ENCODE measurements at regions not wholly inside any gene's neighbourhood (a gene's known extent, or its start where the extent isn't known, plus 50 kb on each side); places are given as distances from the start of the nearest gene placed in this dataset.

DNA sequence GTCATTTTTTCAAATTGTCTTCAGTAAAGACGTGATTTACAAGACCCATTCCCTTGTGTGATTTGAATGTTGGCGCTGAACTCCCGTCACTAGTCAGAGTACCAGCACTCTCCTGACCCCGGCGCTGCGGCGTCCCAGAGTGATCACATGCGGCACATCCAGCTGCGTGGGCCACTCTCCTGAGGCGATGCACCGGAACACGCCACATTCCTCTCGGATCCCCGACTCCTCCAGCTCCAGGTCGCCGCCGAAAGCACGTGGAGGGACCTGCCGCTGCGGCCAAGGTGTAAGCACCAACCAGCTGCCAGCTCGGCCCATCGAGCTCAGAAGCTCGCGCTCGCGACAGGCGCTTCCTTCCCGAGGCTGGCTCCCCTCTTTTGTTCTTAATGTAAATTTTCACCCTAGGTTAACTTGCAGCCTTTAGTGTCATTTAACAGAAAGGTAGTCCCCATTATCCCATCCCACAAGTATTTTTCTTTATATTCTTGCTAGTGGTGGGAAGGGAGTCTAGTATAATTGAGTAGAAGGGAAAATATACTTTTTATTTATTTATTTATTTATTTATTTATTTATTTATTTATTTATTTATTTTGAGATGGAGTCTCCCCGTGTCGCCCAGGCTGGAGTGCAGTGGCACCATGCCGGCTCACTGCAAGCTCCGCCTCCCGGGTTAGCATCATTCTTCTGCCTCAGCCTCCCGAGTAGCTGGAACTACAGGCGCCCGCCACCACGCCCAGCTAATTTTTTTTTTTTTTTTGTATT, 61.7 kb upstream of the VGLL3 start:
- Histone ChIP-seq H3K27ac (ENCODE audit: low read depth, low read length) (no peak overlapping the region), H3K36me3 (ENCODE audit: insufficient read depth, low read length) (no peaks in the 10 kb centered on the region), H3K4me2 (ENCODE audit: insufficient read depth, low read length) (no peak overlapping the region), H3K9me3 (ENCODE audit: low read depth, low read length) (no peaks in the 10 kb centered on the region), H4K20me1 (ENCODE audit: insufficient read depth, low read length) (no peaks in the 10 kb centered on the region), H3K79me2 (ENCODE audit: insufficient read depth, low read length) (no peaks in the 10 kb centered on the region), H3K4me1 (ENCODE audit: insufficient read depth, low read length) (no peaks in the 10 kb centered on the region), H3K27me3 (ENCODE audit: insufficient read depth, low read length) (no peaks in the 10 kb centered on the region), H2AFZ (ENCODE audit: low read length) (peak overlapping the region; percentile 51), H3K4me3 (ENCODE audit: insufficient read depth, low read length) (no peak overlapping the region)
- no peak for DNase-seq (ENCODE audit: insufficient read length, low spot score, missing footprints)
- TF ChIP-seq, protein P1, sequence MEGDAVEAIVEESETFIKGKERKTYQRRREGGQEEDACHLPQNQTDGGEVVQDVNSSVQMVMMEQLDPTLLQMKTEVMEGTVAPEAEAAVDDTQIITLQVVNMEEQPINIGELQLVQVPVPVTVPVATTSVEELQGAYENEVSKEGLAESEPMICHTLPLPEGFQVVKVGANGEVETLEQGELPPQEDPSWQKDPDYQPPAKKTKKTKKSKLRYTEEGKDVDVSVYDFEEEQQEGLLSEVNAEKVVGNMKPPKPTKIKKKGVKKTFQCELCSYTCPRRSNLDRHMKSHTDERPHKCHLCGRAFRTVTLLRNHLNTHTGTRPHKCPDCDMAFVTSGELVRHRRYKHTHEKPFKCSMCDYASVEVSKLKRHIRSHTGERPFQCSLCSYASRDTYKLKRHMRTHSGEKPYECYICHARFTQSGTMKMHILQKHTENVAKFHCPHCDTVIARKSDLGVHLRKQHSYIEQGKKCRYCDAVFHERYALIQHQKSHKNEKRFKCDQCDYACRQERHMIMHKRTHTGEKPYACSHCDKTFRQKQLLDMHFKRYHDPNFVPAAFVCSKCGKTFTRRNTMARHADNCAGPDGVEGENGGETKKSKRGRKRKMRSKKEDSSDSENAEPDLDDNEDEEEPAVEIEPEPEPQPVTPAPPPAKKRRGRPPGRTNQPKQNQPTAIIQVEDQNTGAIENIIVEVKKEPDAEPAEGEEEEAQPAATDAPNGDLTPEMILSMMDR (IDR thresholded peaks at IDR 0.05; ENCODE audit: extremely low read depth, low read depth, low read length), result no peak

DNA sequence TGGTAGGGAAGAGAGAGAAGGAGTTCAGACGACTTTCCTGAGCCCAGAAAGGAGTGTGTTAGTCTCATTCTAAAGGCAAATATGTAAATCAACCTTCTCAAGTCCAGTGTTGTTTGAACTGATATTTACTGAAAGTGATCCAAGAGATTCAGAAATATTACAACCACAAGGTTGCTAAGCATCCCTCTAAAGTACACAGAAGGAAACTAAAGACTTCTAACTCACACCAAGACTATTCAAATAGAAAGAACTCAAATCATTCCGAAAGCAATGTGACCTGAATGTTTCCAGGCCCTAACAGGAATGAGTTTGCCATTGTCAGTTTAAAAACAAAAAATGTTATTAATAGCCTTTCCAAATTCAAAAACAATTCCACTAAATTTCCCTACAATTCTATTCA, 56.9 kb upstream of the VGLL3 start:
- DNase-seq (ENCODE audit: insufficient read length, low spot score, missing footprints), result no peak
- Histone ChIP-seq H4K20me1 (ENCODE audit: insufficient read depth, low read length) (no peaks in the 10 kb centered on the region), H3K4me2 (ENCODE audit: insufficient read depth, low read length) (no peak overlapping the region), H3K4me1 (ENCODE audit: insufficient read depth, low read length) (no peaks in the 10 kb centered on the region), H3K79me2 (ENCODE audit: insufficient read depth, low read length) (no peaks in the 10 kb centered on the region), H3K9me3 (ENCODE audit: low read depth, low read length) (no peaks in the 10 kb centered on the region), H2AFZ (ENCODE audit: low read length) (no peak overlapping the region), H3K36me3 (ENCODE audit: insufficient read depth, low read length) (no peaks in the 10 kb centered on the region), H3K4me3 (ENCODE audit: insufficient read depth, low read length) (no peak overlapping the region), H3K27me3 (ENCODE audit: insufficient read depth, low read length) (no peaks in the 10 kb centered on the region), H3K27ac (ENCODE audit: low read depth, low read length) (no peak overlapping the region)
- TF ChIP-seq, protein P1 (IDR thresholded peaks at IDR 0.05; ENCODE audit: extremely low read depth, low read depth, low read length), result no peak

DNA sequence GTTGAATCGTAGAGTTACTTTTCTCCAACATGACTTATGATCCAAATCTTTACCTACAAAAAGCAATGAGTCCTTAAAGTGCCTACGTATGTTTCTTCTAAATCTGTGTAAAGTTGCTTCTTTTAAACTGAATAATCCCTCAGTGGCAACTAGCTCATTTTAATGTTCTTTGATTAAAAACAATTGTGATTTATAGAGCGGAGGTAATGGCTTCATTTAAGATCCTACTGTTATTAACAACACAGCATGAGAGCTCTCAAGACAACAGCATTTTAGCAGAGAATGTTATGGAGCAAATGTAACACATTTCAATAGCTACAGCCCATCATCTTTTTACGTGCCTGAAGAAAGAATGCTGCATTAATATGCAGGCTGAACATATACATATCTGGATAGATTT, 55.3 kb upstream of the VGLL3 start:
- no peaks in the 10 kb centered on the region for H4K20me1 ChIP-seq (ENCODE audit: insufficient read depth, low read length)
- TF ChIP-seq, protein P1 (IDR thresholded peaks at IDR 0.05; ENCODE audit: extremely low read depth, low read depth, low read length), result no peak
- H3K27me3 ChIP-seq (ENCODE audit: insufficient read depth, low read length), result no peaks in the 10 kb centered on the region
- H3K27ac ChIP-seq (ENCODE audit: low read depth, low read length), result no peak overlapping the region
- no peak for DNase-seq (ENCODE audit: insufficient read length, low spot score, missing footprints)
- H2AFZ ChIP-seq (ENCODE audit: low read length), result no peak overlapping the region
- no peaks in the 10 kb centered on the region for H3K36me3 ChIP-seq (ENCODE audit: insufficient read depth, low read length)
- no peaks in the 10 kb centered on the region for H3K4me1 ChIP-seq (ENCODE audit: insufficient read depth, low read length)
- H3K4me3 ChIP-seq (ENCODE audit: insufficient read depth, low read length), result no peak overlapping the region
- no peaks in the 10 kb centered on the region for H3K9me3 ChIP-seq (ENCODE audit: low read depth, low read length)
- no peak overlapping the region for H3K4me2 ChIP-seq (ENCODE audit: insufficient read depth, low read length)
- no peaks in the 10 kb centered on the region for H3K79me2 ChIP-seq (ENCODE audit: insufficient read depth, low read length)

DNA sequence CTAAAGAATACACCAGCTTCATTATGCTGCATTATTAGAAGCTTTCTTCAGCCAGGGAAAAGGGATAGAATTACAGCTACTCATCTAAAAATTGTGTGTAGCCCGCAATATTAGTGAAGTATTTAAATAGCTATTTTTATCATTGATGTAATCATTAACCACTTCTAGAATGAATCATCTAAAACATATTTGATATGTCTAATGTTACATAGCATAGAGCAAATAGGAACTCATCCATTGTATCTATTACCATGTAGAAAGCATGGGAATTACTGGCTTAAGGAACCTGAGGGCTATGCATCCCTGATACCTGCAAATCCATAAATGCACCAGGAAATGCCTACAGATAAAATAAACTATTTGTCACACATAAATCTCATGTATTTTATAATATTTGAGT, 54.5 kb upstream of the VGLL3 start:
- no peak overlapping the region for H2AFZ ChIP-seq (ENCODE audit: low read length)
- TF ChIP-seq, protein P1 (IDR thresholded peaks at IDR 0.05; ENCODE audit: extremely low read depth, low read depth, low read length), result no peak
- H3K9me3 ChIP-seq (ENCODE audit: low read depth, low read length), result no peaks in the 10 kb centered on the region
- no peak overlapping the region for H3K4me2 ChIP-seq (ENCODE audit: insufficient read depth, low read length)
- DNase-seq (ENCODE audit: insufficient read length, low spot score, missing footprints), result no peak
- no peaks in the 10 kb centered on the region for H3K4me1 ChIP-seq (ENCODE audit: insufficient read depth, low read length)
- no peaks in the 10 kb centered on the region for H3K27me3 ChIP-seq (ENCODE audit: insufficient read depth, low read length)
- H3K36me3 ChIP-seq (ENCODE audit: insufficient read depth, low read length), result no peaks in the 10 kb centered on the region
- H3K4me3 ChIP-seq (ENCODE audit: insufficient read depth, low read length), result no peak overlapping the region
- H4K20me1 ChIP-seq (ENCODE audit: insufficient read depth, low read length), result no peaks in the 10 kb centered on the region
- H3K79me2 ChIP-seq (ENCODE audit: insufficient read depth, low read length), result no peaks in the 10 kb centered on the region
- H3K27ac ChIP-seq (ENCODE audit: low read depth, low read length), result no peak overlapping the region
